Left lung (tissue), 4 donors: ENCODE measurements at regions not wholly inside any gene's neighbourhood (a gene's known extent, or its start where the extent isn't known, plus 50 kb on each side); places are given as distances from the start of the nearest gene placed in this dataset.
"Not testable (repeated sequence)": the region's sequence is repeated elsewhere in the genome, so short reads cannot be mapped to it uniquely, and the experiment has no call there.

Experiments used
- ATAC-seq: fragments of 200-7000 bp; cut with Tn5 transposase; one replicate; pipeline ENCODE4 v1.9.1; 2020; ENCODE audit warnings: moderate library complexity
- DNase-seq, 4 donors: peaks; one replicate each; pipeline ENCODE4 v3.0.0-alpha.2; 2013 to 2020
- H3K27ac ChIP-seq, 2 donors: fragments of 200-600 bp; sonication (generic) in 1 of 2; one replicate each; pipeline versions ENCODE4 v1.5.0 to v1.8.0; 2020 to 2021
- H3K27me3 ChIP-seq, 2 donors: fragments of 200-600 bp; sonication (generic) in 1 of 2; one replicate each; pipeline versions ENCODE4 v1.5.0 to v1.8.0; 2020 to 2021
- H3K36me3 ChIP-seq, 2 donors: fragments of 200-600 bp; sonication (generic) in 1 of 2; one replicate each; pipeline versions ENCODE4 v1.5.0 to v1.8.0; 2020 to 2021
- H3K4me1 ChIP-seq, 2 donors: fragments of 200-600 bp; one replicate each; pipeline ENCODE4 v1.8.0; 2021
- H3K4me3 ChIP-seq, 2 donors: fragments of 200-600 bp; sonication (generic) in 1 of 2; one replicate each; pipeline versions ENCODE4 v1.5.0 to v1.8.0; 2020 to 2021; ENCODE audit warnings: mild to moderate bottlenecking in 1 of 2
- H3K9me3 ChIP-seq, 2 donors: fragments of 200-600 bp; sonication (generic) in 1 of 2; one replicate each; pipeline versions ENCODE4 v1.5.0 to v1.8.0; 2020 to 2021
- intact Hi-C, 2 donors: fragments of 100-400 bp; cut with DNase I; formaldehyde crosslinking; loops; one replicate each; pipeline versions ENCODE4 v1.11.2 to v1.14.2; 2022
- TF ChIP-seq, protein P1 (sequence below), 2 donors: fragments of 200-600 bp; sonication (generic) in 1 of 2; IDR thresholded peaks; one replicate each; pipeline versions ENCODE4 v1.5.0 to v1.8.0; 2021; ENCODE audit warnings: antibody characterized with exemption in 2 of 2
- donor health status: DM: no; HTN: yes; CAD: no.
- donor health status: DM: no; HTN: no; CAD: no.

DNA sequence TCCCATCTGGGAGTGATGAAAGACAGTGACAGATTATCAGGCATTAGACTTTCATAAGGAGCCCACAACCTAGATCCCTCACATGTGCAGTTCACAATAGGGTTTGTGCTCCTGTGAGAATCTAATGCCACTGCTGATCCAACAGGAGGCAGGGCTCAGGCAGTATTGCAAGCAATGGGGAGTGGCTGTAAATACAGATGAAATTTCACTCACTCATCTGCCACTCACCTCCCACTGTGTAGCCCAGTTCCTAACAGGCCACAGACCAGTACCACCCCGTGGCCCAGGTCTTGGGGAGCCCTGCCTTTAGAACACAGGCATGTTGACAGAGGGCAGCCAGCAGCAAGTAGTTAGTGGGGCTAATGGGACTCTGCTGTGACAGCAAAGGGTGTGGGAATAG lies 137.3 kb upstream of the NANOS1 start:
- H3K4me1 ChIP-seq: no peaks in the 10 kb centered on the region
- TF ChIP-seq, protein P1, sequence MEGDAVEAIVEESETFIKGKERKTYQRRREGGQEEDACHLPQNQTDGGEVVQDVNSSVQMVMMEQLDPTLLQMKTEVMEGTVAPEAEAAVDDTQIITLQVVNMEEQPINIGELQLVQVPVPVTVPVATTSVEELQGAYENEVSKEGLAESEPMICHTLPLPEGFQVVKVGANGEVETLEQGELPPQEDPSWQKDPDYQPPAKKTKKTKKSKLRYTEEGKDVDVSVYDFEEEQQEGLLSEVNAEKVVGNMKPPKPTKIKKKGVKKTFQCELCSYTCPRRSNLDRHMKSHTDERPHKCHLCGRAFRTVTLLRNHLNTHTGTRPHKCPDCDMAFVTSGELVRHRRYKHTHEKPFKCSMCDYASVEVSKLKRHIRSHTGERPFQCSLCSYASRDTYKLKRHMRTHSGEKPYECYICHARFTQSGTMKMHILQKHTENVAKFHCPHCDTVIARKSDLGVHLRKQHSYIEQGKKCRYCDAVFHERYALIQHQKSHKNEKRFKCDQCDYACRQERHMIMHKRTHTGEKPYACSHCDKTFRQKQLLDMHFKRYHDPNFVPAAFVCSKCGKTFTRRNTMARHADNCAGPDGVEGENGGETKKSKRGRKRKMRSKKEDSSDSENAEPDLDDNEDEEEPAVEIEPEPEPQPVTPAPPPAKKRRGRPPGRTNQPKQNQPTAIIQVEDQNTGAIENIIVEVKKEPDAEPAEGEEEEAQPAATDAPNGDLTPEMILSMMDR (IDR thresholded peaks at IDR 0.05): no peak
- DNase-seq (no peak), ATAC-seq (no peak)
- H3K27ac ChIP-seq: no peak overlapping the region
- H3K9me3 ChIP-seq: no peaks in the 10 kb centered on the region
- no peaks in the 10 kb centered on the region for H3K27me3 ChIP-seq
- no peaks in the 10 kb centered on the region for H3K36me3 ChIP-seq
- intact Hi-C loops: no loop called here
- H3K4me3 ChIP-seq: no peak overlapping the region

DNA sequence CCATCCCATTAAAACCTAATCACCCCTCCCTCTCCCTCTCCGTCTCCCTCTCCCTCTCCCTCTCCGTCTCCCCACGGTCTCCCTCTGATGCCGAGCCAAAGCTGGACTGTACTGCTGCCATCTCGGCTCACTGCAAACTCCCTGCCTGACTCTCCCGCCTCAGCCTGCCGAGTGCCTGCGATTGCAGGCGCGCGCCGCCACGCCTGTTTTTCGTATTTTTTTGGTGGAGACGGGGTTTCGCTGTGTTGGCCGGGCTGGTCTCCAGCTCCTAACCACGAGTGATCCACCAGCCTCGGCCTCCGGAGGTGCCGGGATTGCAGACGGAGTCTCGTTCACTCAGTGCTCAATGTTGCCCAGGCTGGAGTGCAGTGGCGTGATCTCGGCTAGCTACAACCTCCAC lies 134.6 kb upstream of the NANOS1 start:
- DNase-seq, ATAC-seq, H3K4me1 ChIP-seq, H3K27me3 ChIP-seq, H3K4me3 ChIP-seq, H3K27ac ChIP-seq, H3K36me3 ChIP-seq, intact Hi-C loops: not testable (repeated sequence)
- H3K9me3 ChIP-seq: peaks cover 0 to 11% of the 10 kb centered on the region in 2 donors

DNA sequence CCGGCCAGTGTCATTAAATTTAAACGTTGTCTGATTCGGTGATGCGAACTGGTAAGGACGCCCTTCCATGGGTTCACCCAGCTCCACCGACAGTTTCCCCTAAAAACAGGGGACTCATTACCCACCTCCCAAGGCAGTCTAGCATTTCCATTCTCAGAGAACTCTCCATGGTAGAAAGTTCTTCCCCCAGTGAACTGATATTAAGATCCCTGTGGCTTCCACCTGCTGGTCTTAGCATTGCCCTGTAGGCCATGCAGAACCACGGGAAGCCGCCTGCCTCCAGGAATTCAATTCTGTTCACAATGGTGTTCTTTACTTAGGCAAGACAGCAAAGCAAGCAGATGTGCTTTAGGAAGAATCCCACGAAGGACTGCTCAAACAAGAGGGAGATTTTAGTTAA lies 128.9 kb upstream of the NANOS1 start:
- TF ChIP-seq, protein P1 (IDR thresholded peaks at IDR 0.05): no peak

DNA sequence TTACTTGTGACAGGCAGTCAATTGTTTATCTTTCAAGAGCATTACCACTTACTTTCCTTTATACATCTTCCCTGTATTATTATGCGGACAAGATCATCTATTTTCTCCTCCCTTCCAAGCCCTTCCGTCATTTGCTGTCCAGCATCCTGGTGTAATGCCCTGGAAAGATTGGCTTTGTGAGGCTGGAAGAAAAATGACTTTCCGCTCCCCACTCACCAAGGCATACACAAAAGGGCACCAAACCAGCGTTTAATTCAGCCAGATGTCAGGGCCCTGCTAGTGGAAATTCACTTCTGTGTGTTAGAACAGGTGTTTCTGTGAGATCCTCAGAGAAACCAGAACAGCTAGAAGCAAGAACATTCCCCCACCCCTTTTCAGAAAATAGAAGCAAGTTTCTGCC lies 128.1 kb upstream of the NANOS1 start:
- TF ChIP-seq, protein P1 (IDR thresholded peaks at IDR 0.05): no peak
- no peak overlapping the region for H3K27ac ChIP-seq
- peaks cover 0 to 6% of the 10 kb centered on the region in 2 donors for H3K27me3 ChIP-seq
- intact Hi-C loops: no loop called here
- no peak for DNase-seq
- H3K4me3 ChIP-seq: no peak overlapping the region
- peaks cover 0 to 11% of the 10 kb centered on the region in 2 donors for H3K9me3 ChIP-seq
- H3K4me1 ChIP-seq: no peaks in the 10 kb centered on the region
- no peaks in the 10 kb centered on the region for H3K36me3 ChIP-seq
- ATAC-seq: no peak

More for the DNA sequence above, 128.9 kb upstream of the NANOS1 start:
- H3K4me3 ChIP-seq: no peak overlapping the region
- no peaks in the 10 kb centered on the region for H3K36me3 ChIP-seq
- H3K4me1 ChIP-seq: no peaks in the 10 kb centered on the region
- no peak overlapping the region for H3K27ac ChIP-seq
- peaks cover 0 to 6% of the 10 kb centered on the region in 2 donors for H3K27me3 ChIP-seq
- no peak for DNase-seq
- H3K9me3 ChIP-seq: peaks cover 0 to 11% of the 10 kb centered on the region in 2 donors
- intact Hi-C loops: no loop called here
- no peak for ATAC-seq

DNA sequence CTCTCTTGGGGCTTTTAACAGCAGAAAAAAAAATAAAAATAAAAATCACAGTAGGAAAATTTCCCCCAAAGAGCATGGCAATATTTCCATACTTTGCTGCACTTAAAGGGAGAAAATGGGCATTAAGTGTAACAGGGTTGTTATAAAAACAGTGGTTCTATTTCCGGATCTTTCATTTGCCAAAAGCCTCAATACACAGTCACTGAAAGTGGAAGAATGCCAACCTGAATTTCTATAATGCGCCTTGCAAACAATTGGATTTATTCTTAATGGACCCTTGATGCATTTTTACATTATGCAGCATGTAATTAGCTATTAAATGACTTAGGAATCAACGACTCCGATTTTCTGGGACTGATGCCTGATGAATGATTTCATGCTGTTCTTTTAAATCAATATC lies 127.6 kb upstream of the NANOS1 start:
- Histone ChIP-seq H3K27ac (no peak overlapping the region), H3K4me3 (no peak overlapping the region), H3K4me1 (no peaks in the 10 kb centered on the region), H3K36me3 (no peaks in the 10 kb centered on the region), H3K9me3 (peaks cover 0 to 11% of the 10 kb centered on the region in 2 donors), H3K27me3 (peaks cover 0 to 6% of the 10 kb centered on the region in 2 donors)
- intact Hi-C loops: no loop called here
- TF ChIP-seq, protein P1 (IDR thresholded peaks at IDR 0.05): no peak
- ATAC-seq: no peak
- no peak for DNase-seq

DNA sequence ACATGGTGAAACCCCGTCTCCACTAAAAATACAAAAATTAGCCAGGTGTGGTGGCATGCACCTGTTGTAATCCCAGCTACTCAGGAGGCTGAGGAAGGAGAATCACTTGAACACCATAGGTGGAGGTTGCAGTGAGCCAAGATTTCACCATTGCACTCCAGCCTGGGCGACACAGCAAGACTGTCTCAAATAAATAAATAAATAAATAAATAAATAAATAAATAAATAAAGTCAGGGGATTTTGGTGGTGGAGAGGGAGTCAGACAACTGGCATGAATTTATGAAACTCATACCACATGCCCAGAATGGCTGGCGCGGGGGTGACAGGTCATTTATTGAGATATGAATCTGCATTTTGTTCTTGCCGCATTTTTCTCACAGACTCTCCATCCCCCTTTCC lies 126.9 kb upstream of the NANOS1 start:
- H3K9me3 ChIP-seq, ATAC-seq, H3K4me3 ChIP-seq, H3K27ac ChIP-seq, H3K4me1 ChIP-seq, intact Hi-C loops, DNase-seq, H3K36me3 ChIP-seq, H3K27me3 ChIP-seq: not testable (repeated sequence)
